HepG2 (cell line): ENCODE measurements at regions not wholly inside any gene's neighbourhood (a gene's known extent, or its start where the extent isn't known, plus 50 kb on each side); places are given as distances from the start of the nearest gene placed in this dataset.
A peak's percentile ranks its signal among the peaks of the same experiment; 100 is the strongest.

ENCODE experiments used
- AHR ChIP-seq: IDR thresholded peaks from 2 replicates; pipeline ENCODE4 v1.6.1; 2018; ENCODE audit warnings: missing genetic modification reagents, missing compliant biosample characterization
- ARHGAP35 ChIP-seq: sonication (generic); formaldehyde crosslinking; IDR thresholded peaks from 2 replicates; pipeline ENCODE4 v1.9.0; 2022; ENCODE audit warnings: mild to moderate bottlenecking, inconsistent platforms, moderate library complexity, missing genetic modification reagents, borderline replicate concordance
- FLYWCH1 ChIP-seq: sonication (generic); formaldehyde crosslinking; IDR thresholded peaks from 2 replicates; pipeline ENCODE4 v1.8.1; 2023; ENCODE audit warnings: mild to moderate bottlenecking, missing genetic modification reagents
- HES4 ChIP-seq: sonication (generic); formaldehyde crosslinking; IDR thresholded peaks from 2 replicates; pipeline ENCODE4 v1.9.0; 2021; ENCODE audit warnings: mild to moderate bottlenecking, missing genetic modification reagents, borderline replicate concordance
- HOXA5 ChIP-seq: sonication (generic); formaldehyde crosslinking; IDR thresholded peaks from 2 replicates; pipeline ENCODE4 v1.4.0; 2020; ENCODE audit warnings: missing genetic modification reagents
- JARID2 ChIP-seq: sonication (generic); formaldehyde crosslinking; IDR thresholded peaks from 2 replicates; pipeline ENCODE4 v1.8.1; 2023; ENCODE audit warnings: missing genetic modification reagents, inconsistent platforms; ENCODE audit not compliant: insufficient replicate concordance
- NFE2L1 ChIP-seq: sonication (generic); formaldehyde crosslinking; IDR thresholded peaks from 2 replicates; pipeline ENCODE4 v1.4.0; 2020; ENCODE audit warnings: missing genetic modification reagents, mild to moderate bottlenecking, borderline replicate concordance
- RORA ChIP-seq: sonication (generic); formaldehyde crosslinking; IDR thresholded peaks from 2 replicates; pipeline ENCODE4 v1.5.0; 2020; ENCODE audit warnings: mild to moderate bottlenecking, missing genetic modification reagents, moderate library complexity
- SAP130 ChIP-seq: IDR thresholded peaks from 2 replicates; pipeline ENCODE4 v1.6.1; 2016; ENCODE audit warnings: low read depth
- SIN3A ChIP-seq: IDR thresholded peaks from 2 replicates; pipeline ENCODE4 v1.6.1; 2011; ENCODE audit warnings: low read depth, mild to moderate bottlenecking, control low read depth, low read length, borderline replicate concordance
- SMC3 ChIP-seq: IDR thresholded peaks from 2 replicates; pipeline ENCODE4 v1.6.1; 2011; ENCODE audit warnings: low read length, improper control_type of control experiment
- TBL1XR1 ChIP-seq: fragments of 150-350 bp; IDR thresholded peaks from 2 replicates; pipeline ENCODE4 v1.6.1; 2014; ENCODE audit warnings: borderline replicate concordance, low read length; ENCODE audit not compliant: partially characterized antibody
- TBP ChIP-seq: sonication (generic); formaldehyde crosslinking; IDR thresholded peaks from 2 replicates; pipeline ENCODE4 v1.5.0; 2020; ENCODE audit warnings: missing genetic modification reagents
- XRCC5 ChIP-seq: fragments of 200-400 bp; formaldehyde crosslinking; optimal IDR thresholded peaks from 2 replicates; pipeline ENCODE3; 2017; ENCODE audit warnings: mild to moderate bottlenecking, low read length
- ZNF232 ChIP-seq: sonication (generic); formaldehyde crosslinking; IDR thresholded peaks from 2 replicates; pipeline ENCODE4 v1.4.0; 2020; ENCODE audit warnings: missing genetic modification reagents, borderline replicate concordance
- ZNF383 ChIP-seq: sonication (generic); formaldehyde crosslinking; IDR thresholded peaks from 2 replicates; pipeline ENCODE4 v1.4.0; 2020; ENCODE audit warnings: missing genetic modification reagents, mild to moderate bottlenecking, borderline replicate concordance
- ZNF558 ChIP-seq: sonication (generic); formaldehyde crosslinking; IDR thresholded peaks from 2 replicates; pipeline ENCODE4 v1.9.0; 2022; ENCODE audit warnings: mild to moderate bottlenecking, missing genetic modification reagents, borderline replicate concordance
- ZNF567 ChIP-seq: sonication (generic); formaldehyde crosslinking; IDR thresholded peaks from 2 replicates; pipeline ENCODE4 v1.8.1; 2023; ENCODE audit warnings: mild to moderate bottlenecking, missing genetic modification reagents, borderline replicate concordance
- ZNF674 ChIP-seq: sonication (generic); formaldehyde crosslinking; IDR thresholded peaks from 2 replicates; pipeline ENCODE4 v1.5.0; 2020; ENCODE audit warnings: low read depth, mild to moderate bottlenecking, missing genetic modification reagents
- ZNF879 ChIP-seq: sonication (generic); formaldehyde crosslinking; IDR thresholded peaks from 2 replicates; pipeline ENCODE4 v1.8.1; 2023; ENCODE audit warnings: missing genetic modification reagents
- TF ChIP-seq, protein P1 (sequence below): conservative IDR thresholded peaks from 2 replicates; pipeline ENCODE4 v1.6.1; 2018; ENCODE audit warnings: missing genetic modification reagents
- TF ChIP-seq, protein P2 (sequence below): sonication (generic); formaldehyde crosslinking; IDR thresholded peaks from 2 replicates; pipeline ENCODE4 v1.5.0; 2020; ENCODE audit warnings: mild to moderate bottlenecking, missing genetic modification reagents, moderate library complexity
- TF ChIP-seq, protein P3 (sequence below): sonication (generic); formaldehyde crosslinking; conservative IDR thresholded peaks from 2 replicates; pipeline ENCODE4 v1.4.0; 2020; ENCODE audit warnings: missing genetic modification reagents
- TF ChIP-seq, protein P4 (sequence below): sonication (generic); formaldehyde crosslinking; IDR thresholded peaks from 2 replicates; pipeline ENCODE4 v1.9.0; 2022; ENCODE audit warnings: missing genetic modification reagents, mild to moderate bottlenecking, borderline replicate concordance
- TF ChIP-seq, protein P5 (sequence below): sonication (generic); formaldehyde crosslinking; conservative IDR thresholded peaks from 2 replicates; pipeline ENCODE4 v1.8.0; 2022; ENCODE audit warnings: mild to moderate bottlenecking, moderate library complexity, missing genetic modification reagents

DNA sequence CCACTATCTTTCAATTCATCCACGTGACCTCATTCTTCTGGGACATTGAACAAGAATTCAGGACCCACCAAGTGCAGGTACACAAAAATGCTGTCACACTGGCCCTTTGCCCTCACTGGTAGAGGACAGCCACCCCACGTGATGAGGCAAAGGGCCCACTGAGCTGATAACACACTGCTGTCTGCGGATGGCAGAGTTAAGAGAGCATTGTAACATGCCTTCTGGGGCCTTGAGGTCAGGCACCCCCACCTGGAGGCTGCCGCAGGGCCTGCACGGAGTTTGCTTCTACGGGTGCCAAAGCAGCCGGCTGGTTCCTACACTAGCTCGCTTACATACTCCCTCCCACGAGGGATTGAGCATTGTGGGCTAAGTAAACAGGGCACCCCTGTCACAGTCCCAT, 101.0 kb downstream of the LRIG3 start (continued):
- TF ChIP-seq ZNF232 (CRISPR knock-in tag) (no peak), ZNF879 (CRISPR knock-in tag) (no peak), HES4 (CRISPR knock-in tag) (no peak), FLYWCH1 (CRISPR knock-in tag) (no peak), TBP (CRISPR knock-in tag) (no peak), SMC3 (peak; percentile 56), XRCC5 (no peak), NFE2L1 (no peak), SIN3A (no peak), ZNF383 (CRISPR knock-in tag) (no peak), SAP130 (no peak), AHR (CRISPR knock-in tag) (no peak), ZNF674 (CRISPR knock-in tag) (no peak), HOXA5 (CRISPR knock-in tag) (no peak), ZNF558 (CRISPR knock-in tag) (no peak), TBL1XR1 (no peak), JARID2 (CRISPR knock-in tag) (no peak), ARHGAP35 (no peak), ZNF567 (CRISPR knock-in tag) (no peak), RORA (CRISPR knock-in tag) (no peak)
- TF ChIP-seq, protein P1, sequence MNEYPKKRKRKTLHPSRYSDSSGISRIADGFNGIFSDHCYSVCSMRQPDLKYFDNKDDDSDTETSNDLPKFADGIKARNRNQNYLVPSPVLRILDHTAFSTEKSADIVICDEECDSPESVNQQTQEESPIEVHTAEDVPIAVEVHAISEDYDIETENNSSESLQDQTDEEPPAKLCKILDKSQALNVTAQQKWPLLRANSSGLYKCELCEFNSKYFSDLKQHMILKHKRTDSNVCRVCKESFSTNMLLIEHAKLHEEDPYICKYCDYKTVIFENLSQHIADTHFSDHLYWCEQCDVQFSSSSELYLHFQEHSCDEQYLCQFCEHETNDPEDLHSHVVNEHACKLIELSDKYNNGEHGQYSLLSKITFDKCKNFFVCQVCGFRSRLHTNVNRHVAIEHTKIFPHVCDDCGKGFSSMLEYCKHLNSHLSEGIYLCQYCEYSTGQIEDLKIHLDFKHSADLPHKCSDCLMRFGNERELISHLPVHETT = no peak
- TF ChIP-seq, protein P2, sequence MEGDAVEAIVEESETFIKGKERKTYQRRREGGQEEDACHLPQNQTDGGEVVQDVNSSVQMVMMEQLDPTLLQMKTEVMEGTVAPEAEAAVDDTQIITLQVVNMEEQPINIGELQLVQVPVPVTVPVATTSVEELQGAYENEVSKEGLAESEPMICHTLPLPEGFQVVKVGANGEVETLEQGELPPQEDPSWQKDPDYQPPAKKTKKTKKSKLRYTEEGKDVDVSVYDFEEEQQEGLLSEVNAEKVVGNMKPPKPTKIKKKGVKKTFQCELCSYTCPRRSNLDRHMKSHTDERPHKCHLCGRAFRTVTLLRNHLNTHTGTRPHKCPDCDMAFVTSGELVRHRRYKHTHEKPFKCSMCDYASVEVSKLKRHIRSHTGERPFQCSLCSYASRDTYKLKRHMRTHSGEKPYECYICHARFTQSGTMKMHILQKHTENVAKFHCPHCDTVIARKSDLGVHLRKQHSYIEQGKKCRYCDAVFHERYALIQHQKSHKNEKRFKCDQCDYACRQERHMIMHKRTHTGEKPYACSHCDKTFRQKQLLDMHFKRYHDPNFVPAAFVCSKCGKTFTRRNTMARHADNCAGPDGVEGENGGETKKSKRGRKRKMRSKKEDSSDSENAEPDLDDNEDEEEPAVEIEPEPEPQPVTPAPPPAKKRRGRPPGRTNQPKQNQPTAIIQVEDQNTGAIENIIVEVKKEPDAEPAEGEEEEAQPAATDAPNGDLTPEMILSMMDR (CRISPR knock-in tag) = peak; percentile 80
- TF ChIP-seq, protein P3, sequence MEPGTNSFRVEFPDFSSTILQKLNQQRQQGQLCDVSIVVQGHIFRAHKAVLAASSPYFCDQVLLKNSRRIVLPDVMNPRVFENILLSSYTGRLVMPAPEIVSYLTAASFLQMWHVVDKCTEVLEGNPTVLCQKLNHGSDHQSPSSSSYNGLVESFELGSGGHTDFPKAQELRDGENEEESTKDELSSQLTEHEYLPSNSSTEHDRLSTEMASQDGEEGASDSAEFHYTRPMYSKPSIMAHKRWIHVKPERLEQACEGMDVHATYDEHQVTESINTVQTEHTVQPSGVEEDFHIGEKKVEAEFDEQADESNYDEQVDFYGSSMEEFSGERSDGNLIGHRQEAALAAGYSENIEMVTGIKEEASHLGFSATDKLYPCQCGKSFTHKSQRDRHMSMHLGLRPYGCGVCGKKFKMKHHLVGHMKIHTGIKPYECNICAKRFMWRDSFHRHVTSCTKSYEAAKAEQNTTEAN (CRISPR knock-in tag) = no peak
- TF ChIP-seq, protein P4, sequence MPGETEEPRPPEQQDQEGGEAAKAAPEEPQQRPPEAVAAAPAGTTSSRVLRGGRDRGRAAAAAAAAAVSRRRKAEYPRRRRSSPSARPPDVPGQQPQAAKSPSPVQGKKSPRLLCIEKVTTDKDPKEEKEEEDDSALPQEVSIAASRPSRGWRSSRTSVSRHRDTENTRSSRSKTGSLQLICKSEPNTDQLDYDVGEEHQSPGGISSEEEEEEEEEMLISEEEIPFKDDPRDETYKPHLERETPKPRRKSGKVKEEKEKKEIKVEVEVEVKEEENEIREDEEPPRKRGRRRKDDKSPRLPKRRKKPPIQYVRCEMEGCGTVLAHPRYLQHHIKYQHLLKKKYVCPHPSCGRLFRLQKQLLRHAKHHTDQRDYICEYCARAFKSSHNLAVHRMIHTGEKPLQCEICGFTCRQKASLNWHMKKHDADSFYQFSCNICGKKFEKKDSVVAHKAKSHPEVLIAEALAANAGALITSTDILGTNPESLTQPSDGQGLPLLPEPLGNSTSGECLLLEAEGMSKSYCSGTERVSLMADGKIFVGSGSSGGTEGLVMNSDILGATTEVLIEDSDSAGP = peak; percentile 45; the same call in 1 of the 2 replicates
- TF ChIP-seq, protein P5, sequence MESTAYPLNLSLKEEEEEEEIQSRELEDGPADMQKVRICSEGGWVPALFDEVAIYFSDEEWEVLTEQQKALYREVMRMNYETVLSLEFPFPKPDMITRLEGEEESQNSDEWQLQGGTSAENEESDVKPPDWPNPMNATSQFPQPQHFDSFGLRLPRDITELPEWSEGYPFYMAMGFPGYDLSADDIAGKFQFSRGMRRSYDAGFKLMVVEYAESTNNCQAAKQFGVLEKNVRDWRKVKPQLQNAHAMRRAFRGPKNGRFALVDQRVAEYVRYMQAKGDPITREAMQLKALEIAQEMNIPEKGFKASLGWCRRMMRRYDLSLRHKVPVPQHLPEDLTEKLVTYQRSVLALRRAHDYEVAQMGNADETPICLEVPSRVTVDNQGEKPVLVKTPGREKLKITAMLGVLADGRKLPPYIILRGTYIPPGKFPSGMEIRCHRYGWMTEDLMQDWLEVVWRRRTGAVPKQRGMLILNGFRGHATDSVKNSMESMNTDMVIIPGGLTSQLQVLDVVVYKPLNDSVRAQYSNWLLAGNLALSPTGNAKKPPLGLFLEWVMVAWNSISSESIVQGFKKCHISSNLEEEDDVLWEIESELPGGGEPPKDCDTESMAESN (CRISPR knock-in tag) = no peak
